SK-MEL-5 (cell line): ENCODE measurements at regions not wholly inside any gene's neighbourhood (a gene's known extent, or its start where the extent isn't known, plus 50 kb on each side); places are given as distances from the start of the nearest gene placed in this dataset.
"Not testable (repeated sequence)": the region's sequence is repeated elsewhere in the genome, so short reads cannot be mapped to it uniquely, and the experiment has no call there.

ENCODE experiments used
- DNase-seq: peaks from one replicate; pipeline ENCODE4 v3.0.0-alpha.2; 2016; ENCODE audit warnings: low read depth, low spot score
- in situ Hi-C: cut with HindIII; loops from 2 replicates; pipeline ENCODE4 v1.10.0; 2016; ENCODE audit warnings: low sequenced_read_pairs, high pct_unique_total_duplicates, low pct_unique_long_range_greater_than_20kb

- in situ Hi-C loops: no loop called here
- DNase-seq: no peak
These were observed 158.4 kb downstream of the PTPRU start for GRCh38 chr1:29394521-29395225.

GRCh38 chr1:29393451-29393826, 157.1 kb downstream of the PTPRU start:
- in situ Hi-C loops: no loop called here
- DNase-seq: no peak

- in situ Hi-C loops: no loop called here
- DNase-seq: no peak
These were observed 156.4 kb downstream of the PTPRU start for GRCh38 chr1:29392486-29393450.

- in situ Hi-C loops: no loop called here
- DNase-seq: no peak
These were observed 155.7 kb downstream of the PTPRU start for GRCh38 chr1:29392036-29392435.

GRCh38 chr1:29391362-29391880, 155.1 kb downstream of the PTPRU start:
- in situ Hi-C loops: no loop called here
- no peak for DNase-seq

- in situ Hi-C loops: no loop called here
- no peak for DNase-seq
These were observed 154.4 kb downstream of the PTPRU start for GRCh38 chr1:29390491-29391361.

GRCh38 chr1:29390075-29390474, 153.8 kb downstream of the PTPRU start:
- DNase-seq: no peak
- in situ Hi-C loops: no loop called here

DNA sequence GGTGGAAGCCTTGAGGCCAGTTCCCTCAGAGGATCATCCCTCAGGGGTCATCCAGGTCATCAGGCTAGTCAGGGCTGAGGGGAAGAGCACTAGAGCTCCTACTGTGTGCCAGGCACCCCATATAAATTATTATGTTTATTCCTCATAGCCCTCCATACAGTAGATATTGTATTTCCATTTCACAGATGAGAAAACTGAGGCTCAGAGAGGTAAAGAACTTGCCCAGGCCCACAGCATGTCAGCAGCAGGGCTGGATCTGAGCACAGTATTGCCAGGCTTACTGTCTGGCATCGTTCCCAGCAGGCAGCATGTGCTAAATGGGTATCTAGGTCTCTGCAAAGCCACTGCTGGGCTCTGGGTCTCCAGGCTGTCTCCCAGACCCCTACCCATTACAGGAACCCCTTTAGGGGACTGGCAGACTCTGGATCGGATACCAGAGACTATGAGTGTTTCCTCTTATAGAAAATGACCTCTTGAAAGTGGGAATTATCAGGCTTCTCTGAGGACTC, 153.3 kb downstream of the PTPRU start:
- in situ Hi-C loops: no loop called here
- DNase-seq: no peak

DNA sequence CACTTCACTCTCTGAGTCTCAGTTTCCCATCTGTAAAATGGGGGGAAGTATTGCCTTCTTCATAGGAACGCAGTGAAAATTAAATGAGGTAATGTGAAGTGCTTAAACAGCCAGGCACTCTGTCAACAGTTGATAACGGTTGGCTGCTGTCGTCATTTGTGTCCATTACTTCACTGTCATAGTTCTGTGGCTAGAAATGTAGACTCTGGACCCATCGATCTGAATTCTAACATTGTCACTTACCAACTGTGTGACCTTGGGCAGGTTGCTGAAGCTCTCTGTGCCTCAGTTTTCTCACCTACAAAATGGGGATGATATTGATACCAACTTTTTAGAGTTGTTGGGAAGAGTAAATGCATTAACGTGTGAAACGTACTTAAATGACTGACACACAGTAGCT, 152.6 kb downstream of the PTPRU start:
- in situ Hi-C loops: no loop called here
- no peak for DNase-seq

DNA sequence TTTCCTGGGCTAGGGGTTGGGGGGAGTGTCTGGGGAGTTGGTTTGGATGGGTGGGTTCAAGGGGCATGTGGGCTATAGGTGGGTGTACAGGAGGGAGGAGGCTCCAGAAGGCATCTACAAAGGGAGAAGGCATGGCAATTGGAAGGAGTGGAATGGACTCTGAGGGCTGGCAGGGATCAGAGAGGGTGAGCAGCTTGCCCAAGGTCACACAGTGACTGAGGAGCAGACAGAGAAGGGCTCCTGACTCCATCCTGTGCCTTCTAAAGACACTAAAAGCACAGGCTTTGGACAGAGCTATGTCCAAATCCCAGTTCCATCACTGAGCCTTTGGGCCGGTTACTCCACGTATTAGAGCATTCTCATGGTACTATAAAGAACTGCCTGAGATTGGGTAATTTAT, 151.8 kb downstream of the PTPRU start:
- no peak for DNase-seq
- in situ Hi-C loops: no loop called here

GRCh38 chr1:29387210-29387609, 150.9 kb downstream of the PTPRU start:
- in situ Hi-C loops: no loop called here
- DNase-seq: no peak

- in situ Hi-C loops, DNase-seq: not testable (repeated sequence)
These were observed 150.1 kb downstream of the PTPRU start for GRCh38 chr1:29386453-29386852.

DNA sequence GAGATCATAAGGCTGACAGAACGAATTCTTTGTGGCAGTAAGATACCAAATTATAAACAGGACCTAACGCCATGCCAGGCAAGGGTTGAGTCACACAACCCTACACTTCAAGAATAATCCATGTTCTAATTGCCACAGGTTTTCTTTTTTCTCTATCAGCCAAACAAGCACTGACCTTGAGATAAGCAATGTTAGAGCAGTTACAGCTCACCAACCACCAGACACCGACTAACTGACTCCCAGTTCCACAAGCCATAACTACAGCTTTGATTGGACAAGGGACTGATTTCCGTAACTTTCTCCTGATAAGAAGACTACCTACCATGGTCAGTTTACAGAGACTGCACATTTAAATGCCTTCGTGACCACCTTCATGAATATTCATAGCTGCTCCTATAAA, 149.6 kb downstream of the PTPRU start:
- in situ Hi-C loops: no loop called here

GRCh38 chr1:29384496-29385015, 148.2 kb downstream of the PTPRU start:
- in situ Hi-C loops: no loop called here
- no peak for DNase-seq

More for the DNA sequence above, 149.6 kb downstream of the PTPRU start:
- DNase-seq: no peak

DNA sequence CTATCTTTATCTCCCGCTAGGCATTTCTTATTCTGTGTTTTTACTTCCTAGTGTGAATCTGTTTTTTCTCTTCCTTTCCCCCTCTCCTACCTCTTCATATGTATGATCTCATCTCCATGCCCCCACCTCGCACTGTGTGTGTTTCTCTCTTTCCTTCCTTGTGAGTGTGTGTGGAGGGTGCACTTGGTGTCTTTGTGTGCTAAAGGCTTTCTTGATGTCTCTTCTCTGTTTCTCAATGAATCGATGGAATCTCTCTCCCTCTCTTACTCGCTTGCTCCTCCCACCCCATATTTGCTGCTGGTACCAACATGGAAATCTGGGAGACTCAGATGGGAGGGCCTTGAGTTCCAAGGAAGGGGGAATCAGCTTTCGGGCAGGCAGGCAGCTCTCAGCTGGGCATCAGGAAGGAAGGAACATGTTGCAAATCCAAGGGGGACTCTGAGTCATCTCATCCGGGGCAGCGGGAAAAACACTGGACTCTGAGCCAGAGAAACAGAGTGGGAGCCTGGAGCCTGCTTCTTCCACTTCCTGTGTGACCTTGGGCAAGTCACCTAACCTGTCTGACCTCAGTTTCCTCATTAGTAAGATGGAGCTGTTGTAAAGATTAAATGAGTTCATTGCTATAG, 147.5 kb downstream of the PTPRU start:
- no peak for DNase-seq
- in situ Hi-C loops: no loop called here

- in situ Hi-C loops: no loop called here
These were observed 146.8 kb downstream of the PTPRU start for GRCh38 chr1:29382851-29383745.

More at GRCh38 chr1:29382851-29383745, 146.8 kb downstream of the PTPRU start:
- DNase-seq: no peak
